HG02678 (cell line): ENCODE measurements at regions not wholly inside any gene's neighbourhood (a gene's known extent, or its start where the extent isn't known, plus 50 kb on each side); places are given as distances from the start of the nearest gene placed in this dataset.

Experiments used
- ATAC-seq: cut with Tn5 transposase; IDR thresholded peaks from one replicate; pipeline ENCODE4 v1.9.1; 2021; ENCODE audit warnings: mild to moderate bottlenecking, moderate library complexity; ENCODE audit not compliant: unreplicated experiment

DNA sequence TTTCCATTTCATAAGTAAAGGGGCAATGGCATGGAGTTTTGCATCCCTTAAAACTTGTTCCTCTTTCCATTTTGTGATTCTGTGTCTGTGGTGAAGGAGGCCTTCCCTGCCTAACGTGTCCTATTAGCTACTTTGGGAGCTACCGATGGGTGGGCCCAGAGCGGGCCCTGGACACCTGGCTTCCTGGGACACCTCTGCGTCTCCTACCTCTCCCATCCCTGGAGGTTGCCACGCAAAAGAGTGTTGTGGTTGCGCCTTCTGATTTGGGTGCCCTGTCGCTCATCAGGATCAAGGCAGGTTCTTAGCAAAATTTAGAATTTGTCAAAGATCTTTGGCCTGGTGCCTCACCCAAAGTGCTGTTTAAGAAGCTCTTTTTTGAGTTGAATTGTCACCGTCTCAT lies 116.4 kb upstream of the CACNA1E start:
- no peak for ATAC-seq

DNA sequence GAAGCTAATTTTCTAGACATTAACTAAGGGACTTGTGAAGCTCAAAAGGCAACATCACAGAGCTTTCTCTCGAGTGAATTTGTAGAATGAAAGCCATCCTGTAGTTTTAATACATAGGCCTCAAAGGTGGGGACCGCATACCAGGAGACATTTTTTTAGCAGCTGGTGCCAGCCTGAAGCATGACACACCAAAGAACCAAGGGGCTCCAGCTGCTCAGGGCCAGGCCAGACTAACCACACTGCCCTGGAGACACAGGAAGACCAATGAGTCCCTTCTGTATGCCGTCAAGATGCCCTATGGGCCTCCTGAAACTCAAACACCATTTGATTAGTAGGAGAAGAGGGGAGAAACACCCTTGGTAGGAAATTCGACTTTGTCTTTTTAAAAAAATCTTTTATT lies 113.9 kb upstream of the CACNA1E start:
- no peak for ATAC-seq

DNA sequence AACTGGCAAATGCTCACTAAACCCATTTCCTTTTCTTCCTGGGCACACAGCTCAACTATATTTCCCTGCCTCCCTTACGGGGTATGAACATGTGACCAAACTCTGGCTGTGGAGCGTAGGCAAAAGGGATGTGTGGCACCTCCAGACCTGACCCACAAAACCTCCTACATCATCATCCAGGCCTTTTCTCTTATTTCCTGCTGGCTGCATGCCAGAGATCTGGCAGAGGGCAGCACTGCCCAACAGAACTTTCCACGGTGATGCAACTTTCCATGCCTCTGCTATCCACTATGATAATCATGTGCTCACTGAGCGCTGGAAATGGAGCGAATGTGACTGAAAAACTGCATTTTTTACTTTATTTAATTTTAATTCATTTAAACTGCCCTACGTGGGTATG lies 99.6 kb upstream of the CACNA1E start:
- ATAC-seq, result no peak

DNA sequence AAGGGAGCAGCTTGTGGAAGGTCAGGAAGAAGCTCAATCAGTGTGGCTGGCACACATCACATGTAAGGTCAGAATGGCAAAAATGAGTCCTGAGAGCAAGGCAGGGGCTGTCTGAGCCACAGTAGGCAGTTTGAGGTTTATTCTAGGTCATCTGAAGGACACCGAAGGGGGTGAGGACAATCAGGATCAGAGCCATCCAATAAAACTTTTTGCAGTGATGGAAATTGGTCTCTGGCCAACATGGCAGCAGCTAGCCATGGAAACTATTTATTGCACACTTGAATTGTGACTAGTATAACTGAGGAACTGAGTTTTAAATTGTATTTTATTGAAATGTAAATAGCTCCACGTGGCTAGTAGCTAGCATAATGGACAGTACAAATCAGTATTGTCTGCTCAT lies 97.0 kb upstream of the CACNA1E start:
- no peak for ATAC-seq

DNA sequence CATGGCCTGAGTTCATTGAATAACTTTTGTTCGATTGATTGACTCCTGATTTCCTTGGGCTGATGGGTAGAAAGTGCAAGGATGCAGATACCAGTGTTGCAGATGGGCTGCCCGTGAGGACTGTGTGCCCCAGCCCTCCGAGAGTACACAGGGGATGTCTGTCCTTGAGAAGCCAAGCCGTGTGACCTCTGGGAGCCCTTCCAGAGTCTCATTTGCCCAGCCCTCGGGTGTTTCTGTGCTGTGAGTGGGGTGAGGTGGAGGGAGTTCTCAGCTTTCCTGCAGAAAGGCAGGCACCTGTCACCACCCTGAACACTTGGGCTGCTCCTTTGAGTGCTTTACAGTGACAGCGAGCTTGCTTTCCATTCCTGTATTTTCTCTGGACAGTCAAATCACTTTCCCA lies 96.4 kb upstream of the CACNA1E start:
- no peak for ATAC-seq

DNA sequence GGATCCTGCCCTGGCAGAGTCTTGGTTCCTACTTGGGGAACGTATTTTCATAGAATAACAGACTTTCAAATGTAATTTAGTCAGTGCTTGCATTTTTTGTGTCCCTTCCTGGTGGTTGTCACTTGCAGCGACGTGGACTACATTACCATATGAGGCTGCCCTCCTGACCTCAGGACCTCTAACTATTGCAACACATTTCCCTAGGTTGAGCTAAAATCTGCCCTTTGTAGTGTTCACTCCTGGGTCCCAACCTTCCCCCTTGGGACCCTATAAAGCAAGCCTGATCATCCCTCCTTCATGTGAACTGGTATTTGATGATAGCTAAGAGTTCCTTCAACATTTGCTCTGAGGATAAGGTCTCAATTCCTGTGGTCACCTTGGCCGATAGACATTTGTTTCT lies 95.6 kb upstream of the CACNA1E start:
- ATAC-seq, result no peak

DNA sequence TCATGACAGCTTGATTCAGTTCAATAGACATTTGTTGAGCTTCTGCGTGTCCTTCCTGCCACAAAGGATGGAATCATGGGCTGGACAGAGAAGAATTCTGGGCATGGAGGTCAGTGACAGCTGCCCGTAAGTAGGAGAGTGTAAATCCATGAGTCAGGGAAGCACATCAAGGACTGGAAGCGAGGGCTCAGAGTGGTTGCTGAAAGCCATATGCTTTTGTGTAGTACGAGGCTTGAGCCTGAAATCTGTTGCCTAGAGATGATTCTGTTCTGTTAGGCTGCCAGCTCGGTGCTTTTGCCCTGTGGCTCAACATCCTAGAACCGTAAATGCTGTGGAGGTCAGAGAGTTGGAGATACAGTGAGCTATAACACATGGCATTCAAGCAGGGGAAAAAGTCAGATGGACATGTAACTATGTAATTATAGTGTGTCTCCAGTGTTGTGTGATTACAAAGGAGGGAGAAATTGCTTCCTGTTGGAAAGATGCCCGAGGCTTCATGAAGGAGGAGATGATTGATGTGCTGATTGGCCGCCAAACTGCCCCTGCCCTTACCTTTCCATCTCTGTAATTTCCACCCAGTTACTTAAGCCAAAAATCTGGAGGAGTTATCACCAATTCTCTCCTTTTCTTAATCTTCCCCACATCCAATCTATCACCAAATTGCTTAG lies 92.8 kb upstream of the CACNA1E start:
- ATAC-seq, result no peak

DNA sequence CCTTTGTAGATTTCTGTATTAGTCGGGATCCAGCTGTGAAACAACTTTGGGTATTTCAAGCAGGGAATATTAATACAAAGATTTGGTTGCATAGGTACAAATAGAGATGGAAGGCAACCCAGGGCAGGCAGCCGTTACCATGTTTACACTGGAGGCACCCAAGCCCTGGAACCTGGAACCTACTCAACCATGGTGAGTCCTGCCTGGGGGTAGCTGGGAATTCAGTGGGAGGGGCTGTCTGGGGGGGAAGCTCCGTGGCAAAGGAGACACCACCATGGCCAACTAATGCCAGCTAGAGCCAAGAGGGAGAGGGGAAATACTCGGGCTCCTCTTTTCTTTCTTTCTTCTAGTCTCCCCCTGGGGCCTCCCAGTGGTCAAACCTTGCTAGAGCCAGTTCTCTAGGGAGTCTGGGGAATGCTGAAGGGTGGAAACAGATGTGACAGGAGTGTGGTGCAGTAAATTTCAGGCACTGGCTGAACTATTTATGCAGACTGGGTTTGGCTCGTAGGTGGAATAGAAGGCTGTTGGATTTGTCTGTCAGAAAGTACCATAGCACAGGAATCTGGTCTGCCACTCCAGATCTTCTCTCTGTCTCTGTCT lies 91.9 kb upstream of the CACNA1E start:
- no peak for ATAC-seq

DNA sequence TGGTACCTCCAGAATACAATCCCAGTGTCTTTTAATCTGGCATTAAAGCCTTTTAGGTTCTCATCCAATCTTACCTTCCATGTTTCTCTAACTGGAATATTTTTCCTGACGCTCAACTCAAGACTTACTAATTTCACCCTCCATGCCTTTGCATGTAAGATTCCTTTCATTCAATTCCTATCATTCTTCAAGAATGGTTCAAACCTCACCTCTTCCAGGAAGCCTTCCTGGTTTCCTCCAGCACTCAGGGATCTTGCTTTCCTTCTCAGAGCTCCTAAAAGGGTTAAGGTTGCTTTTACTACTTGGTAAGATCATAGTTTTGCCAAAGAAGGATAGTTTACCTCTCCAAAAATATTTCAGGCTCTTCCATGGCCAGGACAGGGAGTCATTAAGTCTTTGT lies 91.2 kb upstream of the CACNA1E start:
- ATAC-seq, result no peak

DNA sequence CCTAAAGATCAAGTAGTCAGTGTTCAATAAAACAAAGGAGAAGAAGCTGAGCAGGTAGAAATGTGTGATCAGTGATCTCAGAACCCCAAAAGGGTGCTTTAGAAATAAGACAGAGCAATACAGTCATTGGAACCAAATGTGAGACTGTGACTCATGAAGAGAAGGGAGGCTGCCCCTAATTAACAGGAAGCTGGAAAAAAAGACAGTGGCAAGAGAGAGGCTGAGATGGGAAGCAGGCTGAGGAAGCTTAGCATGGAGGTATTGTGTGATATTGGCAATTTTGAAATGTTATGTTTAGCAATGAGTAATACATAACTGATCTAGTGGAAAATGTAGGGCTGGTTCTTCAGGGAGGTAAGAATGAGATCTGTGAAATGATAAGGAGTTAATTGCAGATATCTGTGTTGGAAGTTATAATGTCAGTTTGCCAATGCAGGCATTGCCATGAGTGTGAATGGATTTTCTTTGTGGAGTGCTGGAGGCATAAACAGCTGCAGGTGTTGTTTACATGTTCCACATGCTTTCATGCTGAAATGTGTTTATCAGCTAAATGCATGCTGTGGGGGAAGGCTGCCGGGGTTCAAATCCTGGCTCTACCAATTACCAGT lies 90.6 kb upstream of the CACNA1E start:
- no peak for ATAC-seq

DNA sequence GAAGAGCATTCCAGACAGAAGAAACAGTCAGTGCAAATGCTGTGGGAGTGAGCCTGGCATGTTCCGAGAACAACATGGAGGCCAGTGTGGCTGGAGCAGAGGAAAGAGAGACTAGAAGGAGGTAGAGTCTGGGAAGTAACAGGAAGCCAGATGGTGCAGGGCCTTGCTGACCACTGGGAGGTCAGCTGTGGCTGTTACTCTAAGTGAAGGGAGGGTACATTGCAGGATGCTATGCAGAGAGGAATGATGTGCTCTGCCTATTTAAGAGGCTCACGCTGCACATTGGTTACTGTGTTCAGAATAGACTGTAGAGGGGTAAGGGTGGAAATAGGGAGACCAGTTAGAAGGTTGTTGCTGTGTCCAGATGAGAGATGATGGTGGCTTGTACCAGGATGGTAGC lies 88.6 kb upstream of the CACNA1E start:
- ATAC-seq, result no peak

DNA sequence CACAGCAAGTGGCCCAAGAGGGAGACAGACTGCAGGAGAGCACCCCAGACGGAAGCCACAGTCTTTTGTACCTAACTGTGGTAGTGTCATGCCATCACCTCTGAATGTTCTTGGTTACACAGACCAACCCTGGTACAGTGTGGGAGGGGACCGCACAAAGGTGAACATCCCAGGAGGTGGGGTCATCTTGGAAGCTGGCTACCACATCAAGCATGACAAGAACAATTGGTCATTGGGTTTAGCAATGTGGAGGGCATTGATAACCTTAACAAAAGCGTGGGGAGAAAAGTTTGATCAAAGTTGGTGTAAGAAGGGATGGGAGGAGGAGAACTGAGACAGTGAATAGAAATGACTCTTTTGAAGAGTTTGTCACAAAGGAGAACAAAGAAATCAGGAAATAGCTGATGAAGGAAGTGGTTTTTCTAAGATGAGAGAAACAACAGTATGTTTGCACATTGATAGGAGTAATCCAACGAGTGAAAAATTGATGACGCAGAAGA lies 87.1 kb upstream of the CACNA1E start:
- ATAC-seq, result no peak

DNA sequence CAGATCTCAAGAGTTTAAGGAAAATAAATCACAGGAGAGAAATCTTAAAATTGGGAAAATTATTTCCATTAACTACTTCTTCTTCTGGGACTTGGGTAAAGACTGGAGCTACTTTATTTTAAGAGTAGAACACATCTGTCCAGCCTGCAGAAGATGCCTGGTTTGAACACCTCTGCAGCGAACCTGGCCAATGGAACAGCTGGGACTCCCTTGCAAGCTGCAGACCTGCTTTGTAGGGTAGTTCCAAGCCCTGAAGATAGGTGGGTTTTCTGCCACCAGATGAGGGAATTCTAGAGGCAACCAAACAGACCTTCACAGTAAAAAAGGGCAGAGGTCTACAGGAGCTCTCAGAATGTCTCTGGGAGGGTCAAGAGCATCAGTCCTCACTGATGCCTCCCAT lies 86.5 kb upstream of the CACNA1E start:
- no peak for ATAC-seq

DNA sequence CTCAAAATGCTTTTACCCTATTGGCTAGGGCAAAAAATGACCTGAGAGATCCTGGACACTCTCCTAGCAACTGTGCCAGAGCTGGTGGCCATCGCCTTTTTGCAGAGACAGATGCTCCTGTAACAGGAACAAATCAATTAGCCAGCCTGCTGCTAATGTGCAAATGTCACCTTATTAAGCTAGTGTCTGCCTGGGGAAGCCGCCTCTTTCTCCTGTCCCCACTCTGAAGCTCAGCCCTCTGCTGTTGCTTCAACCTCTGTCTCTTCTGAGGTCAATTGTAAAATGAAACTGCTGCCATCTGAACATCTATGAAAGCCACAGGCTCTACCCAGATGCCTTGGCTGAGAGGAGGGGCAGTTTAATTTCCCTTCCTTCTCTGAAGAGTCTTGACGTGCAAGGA lies 85.5 kb upstream of the CACNA1E start:
- ATAC-seq, result peak; percentile 71

DNA sequence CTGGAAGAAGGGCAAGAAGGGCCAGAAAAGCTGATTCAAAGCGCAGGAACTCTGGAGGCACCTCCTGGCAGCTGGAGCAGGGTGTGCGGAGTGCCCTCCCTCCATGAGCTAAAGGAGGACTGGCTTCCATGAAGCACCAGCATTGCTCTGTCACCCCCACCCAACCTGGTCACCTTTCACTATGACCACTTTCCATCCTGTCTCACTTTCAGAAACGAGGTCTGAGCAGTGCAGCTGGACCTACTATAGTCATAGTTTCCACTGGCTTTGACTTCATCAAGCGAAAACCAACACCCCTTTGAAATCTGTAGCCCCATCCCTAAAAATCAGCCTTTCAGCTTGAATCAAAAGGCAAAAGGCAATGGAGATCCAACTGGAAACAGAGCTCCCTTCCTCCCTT lies 84.8 kb upstream of the CACNA1E start:
- peak; percentile 92 for ATAC-seq

DNA sequence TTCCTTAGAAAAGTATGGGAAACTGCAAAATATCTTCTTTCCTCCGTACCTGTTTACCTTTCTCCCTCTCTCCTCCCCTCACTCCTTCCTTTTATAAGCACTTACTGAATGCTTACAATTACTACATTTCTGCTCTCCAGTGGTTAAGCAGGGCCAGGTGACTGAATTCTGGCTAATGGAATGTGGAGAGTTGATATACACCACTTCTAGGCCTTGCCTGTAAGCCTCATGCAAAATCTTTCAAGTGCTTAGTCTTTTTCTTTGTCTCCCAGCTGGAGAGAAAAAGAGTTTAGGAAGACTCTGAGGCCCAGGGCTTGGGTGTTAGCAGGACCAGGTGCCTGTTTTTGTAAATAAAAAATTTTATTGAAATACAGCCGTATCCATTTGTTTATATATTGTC lies 77.7 kb upstream of the CACNA1E start:
- no peak for ATAC-seq

DNA sequence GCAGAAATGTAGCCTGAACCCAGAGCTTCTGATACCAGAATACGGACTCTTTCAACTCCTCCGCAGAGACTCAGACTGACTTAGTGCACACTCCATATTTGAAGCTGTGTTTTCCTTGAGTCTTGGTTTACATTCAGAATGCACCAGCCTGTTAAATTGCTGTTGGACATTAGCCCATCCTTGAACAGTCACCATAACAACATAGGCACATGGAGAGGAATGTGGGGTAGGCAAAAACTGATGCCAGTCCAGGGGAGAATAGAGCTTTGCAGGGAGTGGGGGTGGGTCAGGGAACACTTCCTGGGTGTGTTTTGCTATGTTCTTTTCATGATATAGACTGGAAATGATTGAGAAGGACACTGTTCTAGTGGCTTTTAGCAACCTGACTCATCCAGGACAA lies 76.3 kb upstream of the CACNA1E start:
- no peak for ATAC-seq

DNA sequence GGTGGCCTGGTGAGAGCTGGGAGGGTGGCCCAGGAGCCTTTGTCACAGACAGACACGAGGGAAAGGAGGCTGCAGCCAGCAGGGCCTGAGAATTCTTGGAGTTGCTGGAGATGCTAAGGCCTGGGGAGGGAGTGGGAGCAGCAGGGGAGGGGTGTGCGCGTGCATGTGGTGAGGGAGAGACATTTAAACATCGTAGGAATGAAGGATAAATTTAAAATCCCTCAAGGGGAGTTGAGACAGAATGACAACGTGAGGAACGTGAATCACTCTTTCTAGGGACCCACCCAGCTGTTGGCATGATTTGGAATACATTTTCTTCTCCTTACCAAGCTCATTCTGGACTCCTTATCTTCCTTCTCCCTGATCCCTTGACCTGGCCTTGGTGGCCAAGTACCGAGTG lies 73.3 kb upstream of the CACNA1E start:
- ATAC-seq, result no peak

DNA sequence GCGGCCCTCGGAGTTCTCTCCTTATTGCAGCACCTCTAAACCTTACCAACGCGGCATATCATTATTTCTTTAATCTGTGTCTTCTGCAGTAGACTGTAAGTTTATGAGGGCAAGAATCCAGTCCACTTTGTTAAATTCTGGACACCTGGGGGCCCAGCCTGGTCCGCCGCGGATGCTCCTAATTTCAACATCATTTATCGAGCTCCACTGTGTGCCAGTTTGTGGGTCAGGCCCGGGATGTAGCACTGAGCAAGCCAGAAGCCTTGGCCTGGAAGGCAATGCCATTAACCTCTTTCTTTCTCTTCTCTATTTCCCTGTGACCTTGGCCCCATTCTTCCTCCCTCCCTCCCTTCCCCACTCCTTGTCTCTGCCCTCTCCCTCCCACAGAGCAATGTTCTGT lies 70.6 kb upstream of the CACNA1E start:
- no peak for ATAC-seq

DNA sequence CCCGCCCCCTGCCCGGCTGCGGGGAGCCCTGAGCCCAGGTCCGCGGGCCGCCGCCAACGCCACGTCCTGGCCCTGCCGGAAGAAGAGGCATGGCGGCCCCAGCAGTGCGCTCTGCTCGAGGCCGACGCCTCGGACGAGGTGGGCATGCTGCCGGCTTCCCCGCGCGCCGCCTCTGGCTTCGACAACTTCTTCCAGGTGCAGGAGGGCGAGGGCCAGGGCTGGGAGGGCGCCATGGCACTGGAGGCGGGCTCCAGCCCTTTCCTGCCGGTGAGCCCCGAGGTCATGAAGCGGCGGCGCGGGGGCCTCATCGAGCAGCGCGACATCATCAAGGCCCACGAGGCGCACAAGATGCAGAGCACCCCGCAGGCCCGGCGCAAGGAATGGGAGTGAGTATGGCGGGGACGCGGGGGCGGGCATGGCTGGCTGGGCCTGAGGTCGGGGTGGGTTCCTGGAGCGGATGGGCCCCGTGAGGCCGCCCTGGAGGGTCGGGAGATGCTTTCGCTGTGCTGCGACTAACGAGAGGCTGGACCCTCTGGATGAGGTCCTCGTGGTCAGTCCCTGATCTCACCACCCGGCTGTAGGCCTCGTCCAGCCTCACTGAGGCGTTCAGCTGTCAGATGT lies 70.0 kb upstream of the CACNA1E start:
- ATAC-seq, result no peak

DNA sequence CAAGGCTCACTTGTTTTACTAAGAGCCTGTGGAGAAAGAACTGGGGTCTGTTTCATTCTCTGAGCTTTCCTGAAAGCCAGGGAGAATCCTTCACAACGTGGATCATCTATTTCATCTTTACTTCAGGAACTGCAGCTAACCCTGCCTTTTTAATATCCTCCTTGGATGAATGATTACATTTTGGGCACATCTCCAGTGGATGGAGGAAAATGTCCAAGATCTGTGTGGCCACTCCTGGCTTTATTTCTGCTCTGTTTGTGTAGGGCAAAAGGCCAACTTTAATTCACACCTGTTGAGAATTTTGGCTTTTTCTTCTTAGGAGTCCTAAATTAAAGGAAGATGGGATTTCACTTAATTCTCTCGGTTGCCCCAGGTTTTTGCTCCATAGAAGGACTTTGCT lies 69.5 kb upstream of the CACNA1E start:
- ATAC-seq, result no peak

DNA sequence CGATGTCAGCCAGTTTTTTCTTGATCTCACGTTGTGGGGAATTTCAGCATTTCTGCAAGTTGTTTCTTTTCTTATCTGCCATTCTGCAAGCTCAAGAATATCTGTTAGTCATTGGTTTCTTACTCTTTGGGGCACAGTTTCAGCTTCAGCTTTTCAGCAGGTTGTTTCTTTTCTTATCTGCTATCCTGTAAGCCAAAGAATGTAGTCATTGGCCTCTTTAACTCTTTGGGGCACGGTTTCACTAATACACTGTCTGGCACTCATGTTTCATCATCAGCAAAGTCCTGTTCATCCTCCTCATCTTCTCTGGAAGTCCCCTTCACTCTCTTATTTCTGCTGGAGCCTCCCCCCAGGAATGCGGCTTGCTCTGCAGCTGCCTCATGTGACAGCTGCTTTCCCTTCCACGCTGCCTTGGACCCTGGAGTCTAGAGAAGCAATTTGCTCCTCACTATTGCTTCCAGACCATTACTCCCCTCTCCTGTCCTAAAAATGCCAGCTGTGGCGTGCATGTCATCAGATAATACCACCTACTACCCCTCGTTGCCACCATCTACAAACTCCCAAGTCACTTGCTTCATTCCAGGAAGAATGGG lies 67.0 kb upstream of the CACNA1E start:
- ATAC-seq, result no peak
